Naive thymus-derived CD4-positive, alpha-beta T cell (primary cell): ENCODE measurements at regions not wholly inside any gene's neighbourhood (a gene's known extent, or its start where the extent isn't known, plus 50 kb on each side); places are given as distances from the start of the nearest gene placed in this dataset.
A peak's percentile ranks its signal among the peaks of the same experiment; 100 is the strongest.

ENCODE experiments used
- ATAC-seq: fragments of 150-1000 bp; cut with Tn5 transposase; 2 replicates; pipeline ENCODE4 v1.10.0; 2021; ENCODE audit warnings: mild to moderate bottlenecking, moderate library complexity
- CTCF ChIA-PET: fragments of 350-600 bp; sonication (Branson Sonifier 250); formaldehyde crosslinking; loops from one replicate; lab custom pipeline; 2021; ENCODE audit warnings: antibody characterized with exemption; lab: Charles Lee
- POLR2A ChIA-PET: fragments of 350-600 bp; sonication (Branson Sonifier 250); formaldehyde crosslinking; loops from one replicate; lab custom pipeline; 2021; ENCODE audit warnings: antibody characterized with exemption, inconsistent platforms; lab: Charles Lee
- DNase-seq, 9 donors: peaks; one replicate each; pipeline versions ENCODE4 v3.0.0 to v3.0.0-alpha.2; 2020 to 2022; ENCODE audit warnings: mixed read lengths in 1 of 9
- H3K27ac ChIP-seq: one replicate; pipeline ENCODE4 v1.7.0; 2013; ENCODE audit warnings: mild to moderate bottlenecking, low read depth, low read length, moderate library complexity
- H3K27me3 ChIP-seq, 2 donors: one replicate each; pipeline ENCODE4 v1.7.0; 2013; ENCODE audit warnings: low read length in 2 of 2, mild to moderate bottlenecking in 2 of 2, moderate library complexity in 2 of 2; ENCODE audit not compliant: control insufficient read depth in 2 of 2, insufficient read depth in 2 of 2
- H3K36me3 ChIP-seq, 3 experiments: 1 replicate in 2 of 3; 2 replicates in 1 of 3; pipeline ENCODE4 v1.7.0; 2013; ENCODE audit warnings: low read length in 3 of 3, mild to moderate bottlenecking in 3 of 3, moderate library complexity in 1 of 3; ENCODE audit not compliant: insufficient read depth in 3 of 3, control insufficient read depth in 2 of 3
- H3K4me1 ChIP-seq, 2 donors: one replicate each; pipeline ENCODE4 v1.7.0; 2013; ENCODE audit warnings: low read length in 2 of 2, mild to moderate bottlenecking in 2 of 2, moderate library complexity in 1 of 2; ENCODE audit not compliant: control insufficient read depth in 2 of 2, insufficient read depth in 2 of 2
- H3K4me3 ChIP-seq: 2 replicates; pipeline ENCODE4 v1.7.0; 2013; ENCODE audit warnings: mild to moderate bottlenecking, low read length
- H3K9me3 ChIP-seq, 3 experiments: 1 replicate in 2 of 3; 2 replicates in 1 of 3; pipeline ENCODE4 v1.7.0; 2013; ENCODE audit warnings: low read length in 3 of 3; ENCODE audit not compliant: control insufficient read depth in 2 of 3
- H3K27ac Mint-ChIP-seq, 9 donors: one replicate each; pipeline ENCODE4 v1.8.0; 2020 to 2022; ENCODE audit warnings: mixed read lengths in 9 of 9, mild to moderate bottlenecking in 8 of 9, moderate library complexity in 5 of 9, inconsistent platforms in 2 of 9
- H3K27me3 Mint-ChIP-seq, 5 donors: one replicate each; pipeline ENCODE4 v1.8.0; 2021 to 2022; ENCODE audit warnings: mixed read lengths in 5 of 5, mild to moderate bottlenecking in 1 of 5
- H3K36me3 Mint-ChIP-seq, 5 donors: one replicate each; pipeline ENCODE4 v1.8.0; 2020 to 2022; ENCODE audit warnings: mixed read lengths in 5 of 5, mild to moderate bottlenecking in 3 of 5, inconsistent platforms in 1 of 5
- H3K4me1 Mint-ChIP-seq, 7 donors: one replicate each; pipeline ENCODE4 v1.8.0; 2020 to 2022; ENCODE audit warnings: mixed read lengths in 7 of 7, mild to moderate bottlenecking in 3 of 7, inconsistent platforms in 1 of 7
- H3K4me3 Mint-ChIP-seq, 10 donors: one replicate each; pipeline ENCODE4 v1.8.0; 2020 to 2022; ENCODE audit warnings: mild to moderate bottlenecking in 10 of 10, mixed read lengths in 10 of 10, moderate library complexity in 6 of 10, inconsistent platforms in 2 of 10
- H3K9me3 Mint-ChIP-seq, 11 donors: one replicate each; pipeline ENCODE4 v1.8.0; 2020 to 2022; ENCODE audit warnings: mixed read lengths in 11 of 11, mild to moderate bottlenecking in 4 of 11, inconsistent platforms in 1 of 11, moderate library complexity in 1 of 11
- intact Hi-C, 2 donors: fragments of 100-400 bp; cut with micrococcal nuclease; formaldehyde crosslinking; loops; one replicate each; pipeline ENCODE4 v1.15.1; 2023

DNA sequence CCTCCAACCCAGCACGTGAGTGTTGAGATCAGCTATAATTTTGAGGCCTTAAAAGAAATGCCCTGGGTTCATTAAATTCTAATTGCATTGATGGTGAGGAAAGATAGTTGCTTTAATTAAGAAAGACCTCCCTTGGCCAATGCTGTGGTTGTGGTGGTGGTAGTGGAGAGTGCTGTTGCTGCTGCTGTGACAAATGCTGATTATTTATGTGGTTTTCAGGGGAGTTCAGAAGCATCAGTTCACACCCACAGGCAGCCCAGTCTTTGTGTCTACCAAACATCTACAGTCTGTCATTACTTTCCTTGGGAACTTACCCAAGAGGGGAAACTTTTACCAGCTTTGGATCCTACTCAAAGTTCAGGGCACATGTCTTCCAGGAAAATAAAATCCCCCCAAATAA, 178.4 kb upstream of the PARP11 start:
- H3K27ac ChIP-seq, result no peak overlapping the region
- H3K9me3 Mint-ChIP-seq, result no peaks in the 10 kb centered on the region
- CTCF ChIA-PET, result no interaction called here
- no peak overlapping the region for H3K4me3 Mint-ChIP-seq
- H3K4me1 Mint-ChIP-seq, result peaks cover 0 to 11% (median 3%) of the 10 kb centered on the region in 7 donors
- no peak overlapping the region for H3K4me3 ChIP-seq
- peak overlapping the region in 1 of 9 donors; percentile 8 for H3K27ac Mint-ChIP-seq
- H3K9me3 ChIP-seq, result no peaks in the 10 kb centered on the region
- no peaks in the 10 kb centered on the region for H3K27me3 ChIP-seq
- H3K36me3 ChIP-seq, result no peaks in the 10 kb centered on the region
- DNase-seq (no peak), ATAC-seq (no peak)
- no peaks in the 10 kb centered on the region for H3K4me1 ChIP-seq
- POLR2A ChIA-PET, result no interaction called here
- intact Hi-C loops, result no loop called here
- H3K36me3 Mint-ChIP-seq, result peaks cover 4 to 29% (median 12%) of the 10 kb centered on the region in 5 donors
- H3K27me3 Mint-ChIP-seq, result peaks cover 0 to 12% (median 0%) of the 10 kb centered on the region in 5 donors

DNA sequence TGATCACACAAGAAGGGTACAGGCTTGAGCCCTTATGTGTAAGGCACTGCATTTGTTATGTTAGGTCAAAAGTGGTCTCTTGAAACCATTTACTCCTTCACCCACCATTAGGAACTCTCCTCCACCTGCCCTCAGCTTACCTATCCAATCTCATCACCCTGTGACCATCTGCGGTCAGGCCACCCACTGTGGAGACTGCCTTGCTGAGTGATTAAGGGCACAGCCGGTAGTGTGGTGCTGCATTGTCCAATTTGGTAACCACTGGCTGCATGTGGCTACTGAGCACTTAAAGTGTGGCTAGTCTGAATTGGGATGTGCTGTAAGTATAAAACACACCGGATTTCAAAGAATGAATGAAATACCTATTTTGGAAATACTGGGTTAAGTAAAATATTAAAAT, 177.1 kb upstream of the PARP11 start:
- no peak overlapping the region for H3K4me3 ChIP-seq
- Mint-ChIP-seq H3K27me3 (peaks cover 0 to 21% (median 0%) of the 10 kb centered on the region in 5 donors), H3K27ac (no peak overlapping the region), H3K4me1 (peaks cover 0 to 6% (median 3%) of the 10 kb centered on the region in 7 donors), H3K4me3 (no peak overlapping the region), H3K36me3 (peaks cover 0 to 23% (median 4%) of the 10 kb centered on the region in 5 donors), H3K9me3 (no peaks in the 10 kb centered on the region)
- no peaks in the 10 kb centered on the region for H3K36me3 ChIP-seq
- ChIA-PET CTCF (no interaction called here), POLR2A (no interaction called here)
- intact Hi-C loops, result no loop called here
- no peak overlapping the region for H3K27ac ChIP-seq
- no peaks in the 10 kb centered on the region for H3K27me3 ChIP-seq
- DNase-seq (no peak), ATAC-seq (no peak)
- no peaks in the 10 kb centered on the region for H3K4me1 ChIP-seq
- no peaks in the 10 kb centered on the region for H3K9me3 ChIP-seq

DNA sequence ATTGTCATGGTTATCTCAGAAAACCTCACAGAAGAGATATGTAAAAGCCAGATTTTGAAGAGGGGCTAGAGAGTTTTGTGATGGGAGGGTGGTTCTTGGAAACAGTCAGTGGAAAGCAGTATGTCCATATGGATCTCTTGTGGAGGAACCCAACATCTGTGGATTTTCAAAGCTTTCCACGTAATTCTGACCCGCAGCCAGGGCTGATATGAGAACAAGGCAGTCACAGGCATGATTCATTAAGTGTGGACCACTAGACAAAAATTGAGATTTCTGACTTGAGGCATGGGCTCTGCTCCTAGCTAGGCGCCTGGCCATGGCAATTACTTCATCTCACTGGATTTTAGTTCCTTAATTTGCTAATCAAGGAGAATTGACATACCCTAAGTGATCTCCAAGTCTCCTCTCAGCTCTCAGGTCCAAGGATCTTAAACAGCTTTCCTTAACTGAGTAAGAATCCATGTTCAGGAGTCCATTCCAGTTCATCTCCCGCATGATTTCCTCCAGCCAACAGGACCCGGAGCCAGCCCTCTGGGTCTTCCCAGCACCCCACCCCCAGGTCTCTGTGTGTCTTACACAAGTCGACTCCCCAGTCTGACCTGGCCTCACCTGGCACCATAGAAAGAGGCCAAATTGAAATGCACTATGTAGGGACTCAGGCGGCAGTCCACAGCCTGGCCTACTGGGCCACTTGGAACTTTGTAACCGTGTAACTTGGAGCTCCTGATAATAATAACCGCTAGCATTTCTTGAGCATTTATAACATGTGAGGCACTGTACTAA, 176.3 kb upstream of the PARP11 start:
- Histone ChIP-seq H3K4me3 (no peak overlapping the region), H3K27me3 (no peaks in the 10 kb centered on the region), H3K27ac (no peak overlapping the region), H3K36me3 (no peaks in the 10 kb centered on the region), H3K9me3 (no peaks in the 10 kb centered on the region), H3K4me1 (no peaks in the 10 kb centered on the region)
- no peak for ATAC-seq
- peaks cover 0 to 22% (median 0%) of the 10 kb centered on the region in 5 donors for H3K27me3 Mint-ChIP-seq
- H3K27ac Mint-ChIP-seq, result no peak overlapping the region
- no peaks in the 10 kb centered on the region for H3K9me3 Mint-ChIP-seq
- H3K4me3 Mint-ChIP-seq, result no peak overlapping the region
- H3K36me3 Mint-ChIP-seq, result peaks cover 0 to 26% (median 4%) of the 10 kb centered on the region in 5 donors
- POLR2A ChIA-PET, result no interaction called here
- peaks cover 0 to 6% (median 3%) of the 10 kb centered on the region in 7 donors for H3K4me1 Mint-ChIP-seq
- CTCF ChIA-PET, result no interaction called here
- no peak for DNase-seq
- intact Hi-C loops, result no loop called here

DNA sequence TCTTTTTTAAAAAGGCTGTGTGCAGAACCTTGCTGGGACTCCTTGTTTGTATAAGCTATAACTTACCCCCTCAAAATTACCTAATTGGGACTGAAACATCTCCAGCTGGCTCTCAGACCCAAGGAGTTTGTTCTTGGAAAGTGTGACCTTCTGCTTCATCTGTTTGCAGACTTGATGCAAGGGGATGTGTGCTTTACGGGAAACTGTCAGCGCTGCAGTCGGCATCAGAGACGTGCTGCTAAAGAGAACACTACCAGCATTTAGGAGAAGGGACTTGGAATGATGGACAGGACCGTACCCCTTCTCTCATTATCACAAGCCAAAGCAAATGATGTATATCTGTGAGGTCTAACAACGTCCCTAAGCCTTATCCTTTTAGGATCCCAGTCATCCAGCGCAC, 174.2 kb upstream of the PARP11 start:
- H3K27me3 Mint-ChIP-seq, result peaks cover 0 to 24% (median 0%) of the 10 kb centered on the region in 5 donors
- Histone ChIP-seq H3K4me3 (no peak overlapping the region), H3K4me1 (no peaks in the 10 kb centered on the region), H3K27ac (no peak overlapping the region), H3K36me3 (no peaks in the 10 kb centered on the region), H3K9me3 (no peaks in the 10 kb centered on the region), H3K27me3 (no peaks in the 10 kb centered on the region)
- DNase-seq (no peak), ATAC-seq (no peak)
- ChIA-PET CTCF (interaction anchor here (0.6 kb wide), 1 partner anchor 27 kb away, joined by 3 read pairs; no protein-coding TSS in a partner anchor), POLR2A (interaction anchor here (0.7 kb wide), 1 partner anchor 53 kb away, joined by 3 read pairs; no protein-coding TSS in a partner anchor)
- peaks cover 0 to 23% (median 4%) of the 10 kb centered on the region in 5 donors for H3K36me3 Mint-ChIP-seq
- H3K4me3 Mint-ChIP-seq, result no peak overlapping the region
- H3K27ac Mint-ChIP-seq, result no peak overlapping the region
- H3K4me1 Mint-ChIP-seq, result peaks cover 0 to 6% (median 3%) of the 10 kb centered on the region in 7 donors
- H3K9me3 Mint-ChIP-seq, result no peaks in the 10 kb centered on the region
- intact Hi-C loops, result no loop called here

DNA sequence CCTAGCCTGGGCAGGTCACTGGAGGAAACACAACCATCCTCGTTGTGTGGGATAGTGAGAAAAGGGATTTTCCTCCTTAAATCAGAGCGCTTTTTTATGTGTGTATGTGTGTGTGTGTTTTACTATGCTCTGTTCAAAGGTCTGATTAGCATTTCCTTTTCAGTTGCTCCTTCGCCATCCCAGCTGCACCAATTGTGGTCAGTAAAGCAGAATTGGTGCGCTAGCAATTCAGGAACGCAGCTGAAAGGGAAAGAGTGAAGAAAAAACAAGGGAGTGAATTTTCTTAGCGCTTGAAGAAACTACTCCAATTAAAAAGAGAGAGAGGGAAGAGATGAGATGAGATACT, 173.3 kb upstream of the PARP11 start:
- Histone ChIP-seq H3K27me3 (no peaks in the 10 kb centered on the region), H3K4me1 (no peaks in the 10 kb centered on the region), H3K36me3 (no peaks in the 10 kb centered on the region), H3K27ac (no peak overlapping the region), H3K4me3 (no peak overlapping the region), H3K9me3 (no peaks in the 10 kb centered on the region)
- ATAC-seq (no peak), DNase-seq (no peak)
- Mint-ChIP-seq H3K36me3 (peaks cover 0 to 28% (median 7%) of the 10 kb centered on the region in 5 donors), H3K27ac (peak overlapping the region in 2 of 9 donors; percentile 2 to 28), H3K27me3 (peaks cover 0 to 26% (median 0%) of the 10 kb centered on the region in 5 donors), H3K4me1 (peaks cover 0 to 2% (median 0%) of the 10 kb centered on the region in 7 donors), H3K4me3 (no peak overlapping the region), H3K9me3 (no peaks in the 10 kb centered on the region)
- ChIA-PET POLR2A (no interaction called here), CTCF (no interaction called here)
- intact Hi-C loops, result no loop called here

DNA sequence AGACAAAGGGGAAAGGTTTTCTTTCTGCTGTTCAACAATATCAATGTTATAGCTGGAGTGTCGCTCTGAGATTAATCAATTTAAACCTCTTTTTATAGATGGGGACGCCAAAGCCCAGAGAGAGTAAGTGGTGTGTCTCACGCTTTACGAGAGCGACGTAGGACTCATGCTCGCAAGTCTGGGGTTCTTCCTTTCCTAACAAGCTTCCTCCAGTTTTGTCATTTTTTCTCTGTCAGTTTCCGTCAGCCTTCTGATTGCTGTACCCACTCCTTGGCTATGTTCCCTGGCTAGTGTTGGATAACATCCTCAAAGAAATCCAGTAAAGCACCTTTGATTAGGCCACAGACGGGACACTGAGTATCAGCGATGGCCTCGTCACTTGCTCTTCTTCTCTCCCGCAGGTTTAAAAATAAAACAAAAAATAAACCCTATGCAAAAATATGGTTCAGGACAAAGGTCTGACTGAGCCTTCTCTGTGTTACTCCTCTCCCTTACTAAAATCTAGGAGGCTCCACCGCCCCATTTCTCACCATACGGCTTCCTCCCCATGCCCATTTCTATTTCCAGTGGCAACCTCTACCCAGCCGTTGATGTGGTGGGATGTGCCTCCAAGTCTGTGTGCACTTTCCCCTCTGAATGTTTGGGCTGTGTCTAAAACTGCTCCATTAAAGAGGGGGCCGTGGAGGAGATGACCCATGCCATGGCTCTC, 172.7 kb upstream of the PARP11 start:
- Histone ChIP-seq H3K27me3 (no peaks in the 10 kb centered on the region), H3K4me3 (no peak overlapping the region), H3K36me3 (no peaks in the 10 kb centered on the region), H3K27ac (no peak overlapping the region), H3K9me3 (no peaks in the 10 kb centered on the region), H3K4me1 (no peaks in the 10 kb centered on the region)
- no peak for ATAC-seq
- ChIA-PET POLR2A (no interaction called here), CTCF (no interaction called here)
- peaks cover 0 to 30% (median 8%) of the 10 kb centered on the region in 5 donors for H3K36me3 Mint-ChIP-seq
- H3K4me1 Mint-ChIP-seq, result peaks cover 0 to 3% (median 0%) of the 10 kb centered on the region in 7 donors
- intact Hi-C loops, result no loop called here
- DNase-seq, result no peak
- H3K9me3 Mint-ChIP-seq, result no peaks in the 10 kb centered on the region
- no peak overlapping the region for H3K4me3 Mint-ChIP-seq
- H3K27me3 Mint-ChIP-seq, result peaks cover 0 to 28% (median 0%) of the 10 kb centered on the region in 5 donors
- H3K27ac Mint-ChIP-seq, result no peak overlapping the region
